Activated CD4-positive, alpha-beta memory T cell treated with anti-CD3 and anti-CD28 coated beads, Interleukin-2, amount 10 ng/mL, durations not matched to agents 7 days and 5 days (primary cell): ENCODE measurements at regions not wholly inside any gene's neighbourhood (a gene's known extent, or its start where the extent isn't known, plus 50 kb on each side); places are given as distances from the start of the nearest gene placed in this dataset.

Source experiments
- CTCF ChIA-PET: fragments of 350-600 bp; sonication (Branson Sonifier 250); formaldehyde crosslinking; loops from one replicate; lab custom pipeline; 2021; ENCODE audit warnings: antibody characterized with exemption, inconsistent platforms; lab: Charles Lee
- POLR2A ChIA-PET: fragments of 350-600 bp; sonication (Branson Sonifier 250); formaldehyde crosslinking; loops from one replicate; lab custom pipeline; 2021; ENCODE audit warnings: antibody characterized with exemption; lab: Charles Lee
- DNase-seq: peaks from one replicate; pipeline ENCODE4 v3.0.0-alpha.2; 2020
- H3K27ac Mint-ChIP-seq: one replicate; pipeline ENCODE4 v1.8.0; 2021; ENCODE audit warnings: mild to moderate bottlenecking, mixed read lengths
- H3K27me3 Mint-ChIP-seq: one replicate; pipeline ENCODE4 v1.8.0; 2021; ENCODE audit warnings: mixed read lengths
- H3K36me3 Mint-ChIP-seq: one replicate; pipeline ENCODE4 v1.8.0; 2021; ENCODE audit warnings: low read depth, mixed read lengths
- H3K4me1 Mint-ChIP-seq: one replicate; pipeline ENCODE4 v1.8.0; 2021; ENCODE audit warnings: mixed read lengths
- H3K4me3 Mint-ChIP-seq: one replicate; pipeline ENCODE4 v1.8.0; 2021; ENCODE audit warnings: mild to moderate bottlenecking, mixed read lengths
- H3K9me3 Mint-ChIP-seq: one replicate; pipeline ENCODE4 v1.8.0; 2021; ENCODE audit warnings: mixed read lengths

GRCh38 chr1:98276514-98276913 lies 355.7 kb upstream of the DPYD start:
- Mint-ChIP-seq H3K27ac (no peak overlapping the region), H3K27me3 (no peaks in the 10 kb centered on the region), H3K4me3 (no peak overlapping the region), H3K9me3 (no peaks in the 10 kb centered on the region), H3K36me3 (no peaks in the 10 kb centered on the region), H3K4me1 (no peaks in the 10 kb centered on the region)
- CTCF ChIA-PET: no interaction called here
- no peak for DNase-seq
- POLR2A ChIA-PET: no interaction called here

- Mint-ChIP-seq H3K36me3 (no peaks in the 10 kb centered on the region), H3K27me3 (no peaks in the 10 kb centered on the region), H3K27ac (no peak overlapping the region), H3K9me3 (no peaks in the 10 kb centered on the region), H3K4me1 (no peaks in the 10 kb centered on the region), H3K4me3 (no peak overlapping the region)
- DNase-seq: no peak
- ChIA-PET CTCF (no interaction called here), POLR2A (no interaction called here)
Measured at GRCh38 chr1:98268316-98268715, 347.5 kb upstream of the DPYD start.

- no peaks in the 10 kb centered on the region for H3K4me1 Mint-ChIP-seq
- no peak overlapping the region for H3K4me3 Mint-ChIP-seq
- no peaks in the 10 kb centered on the region for H3K9me3 Mint-ChIP-seq
- H3K27ac Mint-ChIP-seq: no peak overlapping the region
- ChIA-PET POLR2A (no interaction called here), CTCF (no interaction called here)
- H3K27me3 Mint-ChIP-seq: no peaks in the 10 kb centered on the region
- DNase-seq: no peak
- no peaks in the 10 kb centered on the region for H3K36me3 Mint-ChIP-seq
Measured at GRCh38 chr1:98267423-98267822, 346.6 kb upstream of the DPYD start.

GRCh38 chr1:98264727-98265126 lies 343.9 kb upstream of the DPYD start:
- no peaks in the 10 kb centered on the region for H3K9me3 Mint-ChIP-seq
- ChIA-PET POLR2A (no interaction called here), CTCF (no interaction called here)

GRCh38 chr1:98260839-98261238 lies 340.0 kb upstream of the DPYD start:
- no peaks in the 10 kb centered on the region for H3K36me3 Mint-ChIP-seq
- H3K27me3 Mint-ChIP-seq: no peaks in the 10 kb centered on the region
- H3K9me3 Mint-ChIP-seq: no peaks in the 10 kb centered on the region
- no peak overlapping the region for H3K4me3 Mint-ChIP-seq
- POLR2A ChIA-PET: no interaction called here
- no peak overlapping the region for H3K27ac Mint-ChIP-seq
- DNase-seq: no peak
- CTCF ChIA-PET: no interaction called here
- H3K4me1 Mint-ChIP-seq: no peaks in the 10 kb centered on the region

More at GRCh38 chr1:98264727-98265126, 343.9 kb upstream of the DPYD start:
- DNase-seq: no peak
- H3K27me3 Mint-ChIP-seq: no peaks in the 10 kb centered on the region
- H3K4me1 Mint-ChIP-seq: no peaks in the 10 kb centered on the region
- no peak overlapping the region for H3K4me3 Mint-ChIP-seq
- H3K27ac Mint-ChIP-seq: no peak overlapping the region
- no peaks in the 10 kb centered on the region for H3K36me3 Mint-ChIP-seq

GRCh38 chr1:98260412-98260811 lies 339.6 kb upstream of the DPYD start:
- Mint-ChIP-seq H3K4me3 (no peak overlapping the region), H3K9me3 (no peaks in the 10 kb centered on the region), H3K4me1 (no peaks in the 10 kb centered on the region), H3K27ac (no peak overlapping the region), H3K27me3 (no peaks in the 10 kb centered on the region), H3K36me3 (no peaks in the 10 kb centered on the region)
- POLR2A ChIA-PET: no interaction called here
- DNase-seq: no peak
- CTCF ChIA-PET: no interaction called here

GRCh38 chr1:98256700-98257099 lies 335.9 kb upstream of the DPYD start:
- CTCF ChIA-PET: no interaction called here
- Mint-ChIP-seq H3K27me3 (no peaks in the 10 kb centered on the region), H3K36me3 (no peaks in the 10 kb centered on the region), H3K27ac (no peak overlapping the region), H3K4me3 (no peak overlapping the region), H3K9me3 (no peaks in the 10 kb centered on the region), H3K4me1 (no peaks in the 10 kb centered on the region)
- POLR2A ChIA-PET: no interaction called here
- DNase-seq: no peak

- POLR2A ChIA-PET: no interaction called here
- no peak for DNase-seq
- CTCF ChIA-PET: interaction anchor here (0.5 kb wide), 1 partner anchor 212 kb away, joined by 3 read pairs; no protein-coding TSS in a partner anchor
- Mint-ChIP-seq H3K27me3 (no peaks in the 10 kb centered on the region), H3K9me3 (peaks cover 4% of the 10 kb centered on the region), H3K36me3 (no peaks in the 10 kb centered on the region), H3K4me3 (no peak overlapping the region), H3K4me1 (no peaks in the 10 kb centered on the region), H3K27ac (no peak overlapping the region)
Measured at GRCh38 chr1:98253145-98253544, 332.3 kb upstream of the DPYD start.

GRCh38 chr1:98251497-98251896 lies 330.7 kb upstream of the DPYD start:
- Mint-ChIP-seq H3K4me1 (no peaks in the 10 kb centered on the region), H3K9me3 (peaks cover 4% of the 10 kb centered on the region), H3K27ac (no peak overlapping the region), H3K4me3 (no peak overlapping the region), H3K27me3 (no peaks in the 10 kb centered on the region), H3K36me3 (no peaks in the 10 kb centered on the region)
- CTCF ChIA-PET: no interaction called here
- POLR2A ChIA-PET: no interaction called here
- no peak for DNase-seq

GRCh38 chr1:98232678-98233077 lies 311.8 kb upstream of the DPYD start:
- POLR2A ChIA-PET: no interaction called here
- Mint-ChIP-seq H3K36me3 (peaks cover 4% of the 10 kb centered on the region), H3K4me1 (peaks cover 8% of the 10 kb centered on the region), H3K9me3 (peaks cover 24% of the 10 kb centered on the region), H3K27me3 (peaks cover 2% of the 10 kb centered on the region), H3K4me3 (no peak overlapping the region), H3K27ac (no peak overlapping the region)
- CTCF ChIA-PET: no interaction called here
- no peak for DNase-seq

GRCh38 chr1:98222706-98223105 lies 301.9 kb upstream of the DPYD start:
- Mint-ChIP-seq H3K9me3 (no peaks in the 10 kb centered on the region), H3K27me3 (no peaks in the 10 kb centered on the region), H3K4me3 (no peak overlapping the region), H3K36me3 (no peaks in the 10 kb centered on the region), H3K4me1 (no peaks in the 10 kb centered on the region), H3K27ac (no peak overlapping the region)
- CTCF ChIA-PET: no interaction called here
- no peak for DNase-seq
- POLR2A ChIA-PET: no interaction called here

GRCh38 chr1:98221923-98222322 lies 301.1 kb upstream of the DPYD start:
- ChIA-PET POLR2A (no interaction called here), CTCF (no interaction called here)
- no peaks in the 10 kb centered on the region for H3K4me1 Mint-ChIP-seq
- DNase-seq: no peak
- H3K27me3 Mint-ChIP-seq: no peaks in the 10 kb centered on the region
- no peak overlapping the region for H3K27ac Mint-ChIP-seq
- H3K36me3 Mint-ChIP-seq: no peaks in the 10 kb centered on the region
- H3K4me3 Mint-ChIP-seq: no peak overlapping the region
- H3K9me3 Mint-ChIP-seq: no peaks in the 10 kb centered on the region

- Mint-ChIP-seq H3K4me3 (no peak overlapping the region), H3K4me1 (no peaks in the 10 kb centered on the region), H3K9me3 (peaks cover 3% of the 10 kb centered on the region), H3K27ac (no peak overlapping the region), H3K36me3 (no peaks in the 10 kb centered on the region), H3K27me3 (no peaks in the 10 kb centered on the region)
- ChIA-PET CTCF (no interaction called here), POLR2A (no interaction called here)
- DNase-seq: no peak
Measured at GRCh38 chr1:98217601-98218000, 296.8 kb upstream of the DPYD start.

- CTCF ChIA-PET: no interaction called here
- Mint-ChIP-seq H3K27me3 (no peaks in the 10 kb centered on the region), H3K4me3 (no peak overlapping the region), H3K27ac (no peak overlapping the region), H3K9me3 (peaks cover 3% of the 10 kb centered on the region), H3K36me3 (no peaks in the 10 kb centered on the region), H3K4me1 (no peaks in the 10 kb centered on the region)
- DNase-seq: no peak
- POLR2A ChIA-PET: no interaction called here
Measured at GRCh38 chr1:98216304-98216703, 295.5 kb upstream of the DPYD start.
